DND-41 (cell line): ENCODE measurements at regions not wholly inside any gene's neighbourhood (a gene's known extent, or its start where the extent isn't known, plus 50 kb on each side); places are given as distances from the start of the nearest gene placed in this dataset.

ENCODE experiments used
- ATAC-seq: fragments of 200-7000 bp; cut with Tn5 transposase; 3 replicates; pipeline ENCODE4 v1.9.1; 2021; ENCODE audit warnings: low read depth; ENCODE audit not compliant: insufficient read depth
- DNase-seq: peaks from one replicate; pipeline ENCODE4 v3.0.0-alpha.2; 2020
- H2AFZ ChIP-seq: 2 replicates; pipeline ENCODE4 v1.6.0; 2012; ENCODE audit warnings: low read depth, low read length
- H3K27ac ChIP-seq: 2 replicates; pipeline ENCODE4 v1.5.1; 2012; ENCODE audit warnings: low read length, inconsistent platforms
- H3K27me3 ChIP-seq: fragments of 200-600 bp; sonication (generic); 2 replicates; pipeline ENCODE4 v1.6.0; 2012; ENCODE audit warnings: low read length, mild to moderate bottlenecking, inconsistent platforms; ENCODE audit not compliant: insufficient read depth, poor library complexity
- H3K36me3 ChIP-seq: 2 replicates; pipeline ENCODE4 v1.5.1; 2012; ENCODE audit warnings: low read length, inconsistent platforms; ENCODE audit not compliant: insufficient read depth
- H3K4me1 ChIP-seq: 2 replicates; pipeline ENCODE4 v1.5.1; 2012; ENCODE audit warnings: mild to moderate bottlenecking, low read length; ENCODE audit not compliant: insufficient read depth
- H3K4me2 ChIP-seq: 2 replicates; pipeline ENCODE4 v1.6.0; 2012; ENCODE audit warnings: mild to moderate bottlenecking, moderate library complexity, low read length, inconsistent platforms; ENCODE audit not compliant: insufficient read depth
- H3K4me3 ChIP-seq, 2 experiments: fragments of 200-600 bp in 1 of 2; shearing (Covaris generic) in 1 of 2; 2 replicates each; pipeline ENCODE4 v1.5.1; 2012 to 2016; ENCODE audit warnings: inconsistent platforms in 2 of 2, low read length in 2 of 2, mild to moderate bottlenecking in 2 of 2, low read depth in 1 of 2, moderate library complexity in 1 of 2
- H3K79me2 ChIP-seq: 2 replicates; pipeline ENCODE4 v1.6.0; 2012; ENCODE audit warnings: low read length, inconsistent platforms; ENCODE audit not compliant: insufficient read depth
- H3K9ac ChIP-seq: 2 replicates; pipeline ENCODE4 v1.6.0; 2012; ENCODE audit warnings: low read depth, mild to moderate bottlenecking, inconsistent platforms, low read length, moderate library complexity
- H3K9me3 ChIP-seq: 2 replicates; pipeline ENCODE4 v1.5.1; 2012; ENCODE audit warnings: low read length, moderate library complexity, mild to moderate bottlenecking, inconsistent platforms; ENCODE audit not compliant: insufficient read depth, severe bottlenecking
- H4K20me1 ChIP-seq: 2 replicates; pipeline ENCODE4 v1.6.0; 2012; ENCODE audit warnings: low read length; ENCODE audit not compliant: insufficient read depth
- EZH2 ChIP-seq: IDR thresholded peaks from 3 replicates; pipeline ENCODE4 v1.6.1; 2012; ENCODE audit warnings: borderline replicate concordance, low read depth, mild to moderate bottlenecking, moderate library complexity, low read length, inconsistent platforms; ENCODE audit not compliant: severe bottlenecking
- TF ChIP-seq, protein P1 (sequence below): IDR thresholded peaks from 2 replicates; pipeline ENCODE4 v1.5.1; 2012; ENCODE audit warnings: borderline replicate concordance, low read length, moderate library complexity, mild to moderate bottlenecking; ENCODE audit not compliant: poor library complexity, severe bottlenecking; ENCODE audit errors: extremely low read depth

GRCh38 chr13:21956666-21957065, 285.8 kb downstream of the FGF9 start:
- no peak overlapping the region for H3K9ac ChIP-seq
- no peak overlapping the region for H3K27ac ChIP-seq
- no peaks in the 10 kb centered on the region for H4K20me1 ChIP-seq
- DNase-seq (no peak), ATAC-seq (no peak)
- H3K9me3 ChIP-seq = no peaks in the 10 kb centered on the region
- H3K4me1 ChIP-seq = no peaks in the 10 kb centered on the region
- no peak for TF ChIP-seq EZH2
- TF ChIP-seq, protein P1, sequence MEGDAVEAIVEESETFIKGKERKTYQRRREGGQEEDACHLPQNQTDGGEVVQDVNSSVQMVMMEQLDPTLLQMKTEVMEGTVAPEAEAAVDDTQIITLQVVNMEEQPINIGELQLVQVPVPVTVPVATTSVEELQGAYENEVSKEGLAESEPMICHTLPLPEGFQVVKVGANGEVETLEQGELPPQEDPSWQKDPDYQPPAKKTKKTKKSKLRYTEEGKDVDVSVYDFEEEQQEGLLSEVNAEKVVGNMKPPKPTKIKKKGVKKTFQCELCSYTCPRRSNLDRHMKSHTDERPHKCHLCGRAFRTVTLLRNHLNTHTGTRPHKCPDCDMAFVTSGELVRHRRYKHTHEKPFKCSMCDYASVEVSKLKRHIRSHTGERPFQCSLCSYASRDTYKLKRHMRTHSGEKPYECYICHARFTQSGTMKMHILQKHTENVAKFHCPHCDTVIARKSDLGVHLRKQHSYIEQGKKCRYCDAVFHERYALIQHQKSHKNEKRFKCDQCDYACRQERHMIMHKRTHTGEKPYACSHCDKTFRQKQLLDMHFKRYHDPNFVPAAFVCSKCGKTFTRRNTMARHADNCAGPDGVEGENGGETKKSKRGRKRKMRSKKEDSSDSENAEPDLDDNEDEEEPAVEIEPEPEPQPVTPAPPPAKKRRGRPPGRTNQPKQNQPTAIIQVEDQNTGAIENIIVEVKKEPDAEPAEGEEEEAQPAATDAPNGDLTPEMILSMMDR = no peak
- no peak overlapping the region for H3K4me2 ChIP-seq
- no peak overlapping the region for H2AFZ ChIP-seq
- no peak overlapping the region for H3K4me3 ChIP-seq
- H3K79me2 ChIP-seq = no peaks in the 10 kb centered on the region
- H3K27me3 ChIP-seq = no peaks in the 10 kb centered on the region
- no peaks in the 10 kb centered on the region for H3K36me3 ChIP-seq

GRCh38 chr13:21957833-21958232, 287.0 kb downstream of the FGF9 start:
- Histone ChIP-seq H3K36me3 (no peaks in the 10 kb centered on the region), H3K9ac (no peak overlapping the region), H3K4me3 (no peak overlapping the region), H3K27me3 (no peaks in the 10 kb centered on the region), H4K20me1 (no peaks in the 10 kb centered on the region), H2AFZ (no peak overlapping the region), H3K4me2 (no peak overlapping the region), H3K27ac (no peak overlapping the region), H3K4me1 (no peaks in the 10 kb centered on the region), H3K79me2 (no peaks in the 10 kb centered on the region), H3K9me3 (no peaks in the 10 kb centered on the region)
- TF ChIP-seq EZH2 = no peak
- TF ChIP-seq, protein P1 = no peak
- ATAC-seq (no peak), DNase-seq (no peak)

DNA sequence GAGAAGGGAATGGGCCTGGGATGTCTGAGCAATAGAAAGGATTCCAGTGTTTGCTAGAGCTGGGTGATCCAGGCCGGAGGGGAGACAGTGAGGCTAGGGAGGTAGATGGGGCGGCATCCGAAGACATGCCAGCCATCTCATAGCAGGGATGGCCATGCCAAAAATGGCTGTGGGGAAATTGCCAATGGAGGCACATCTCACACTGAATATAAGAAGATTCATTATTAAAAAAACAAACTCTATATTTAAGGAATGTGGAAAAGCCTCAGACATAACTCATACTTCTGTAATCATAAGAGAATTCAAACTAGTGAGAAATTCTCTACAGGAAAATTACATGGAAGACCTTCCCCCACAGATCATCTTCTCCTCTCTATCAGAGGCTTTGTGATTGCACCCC, 289.2 kb downstream of the FGF9 start:
- H3K79me2 ChIP-seq = no peaks in the 10 kb centered on the region
- no peaks in the 10 kb centered on the region for H3K27me3 ChIP-seq
- no peak overlapping the region for H3K27ac ChIP-seq
- H3K4me1 ChIP-seq = no peaks in the 10 kb centered on the region
- no peak overlapping the region for H3K4me3 ChIP-seq
- H3K4me2 ChIP-seq = no peak overlapping the region
- DNase-seq = no peak
- H2AFZ ChIP-seq = no peak overlapping the region
- H3K9ac ChIP-seq = no peak overlapping the region
- TF ChIP-seq, protein P1 = no peak
- no peak for TF ChIP-seq EZH2
- H4K20me1 ChIP-seq = no peaks in the 10 kb centered on the region
- H3K36me3 ChIP-seq = no peaks in the 10 kb centered on the region
- ATAC-seq = no peak
- H3K9me3 ChIP-seq = no peaks in the 10 kb centered on the region

DNA sequence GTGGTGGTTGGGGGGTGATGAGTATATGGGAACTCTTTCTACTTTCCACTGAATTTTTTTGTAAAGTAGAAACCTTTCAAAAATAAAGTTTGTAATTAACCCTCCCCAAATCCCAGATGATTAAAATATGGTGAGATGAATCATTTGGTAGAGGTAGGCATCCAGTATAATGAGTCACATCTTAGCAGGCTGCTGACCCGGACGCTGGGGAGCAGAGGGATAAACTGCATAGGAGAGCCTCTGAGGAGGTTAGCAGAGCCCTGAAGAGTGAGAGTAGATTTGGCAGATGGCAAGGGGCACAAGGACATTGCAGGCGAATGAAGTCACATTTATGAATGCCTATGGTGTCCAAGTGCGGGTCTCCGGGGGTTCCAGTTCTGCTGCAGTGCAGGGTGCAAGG, 293.8 kb downstream of the FGF9 start:
- Histone ChIP-seq H2AFZ (no peak overlapping the region), H3K9me3 (no peaks in the 10 kb centered on the region), H3K4me3 (no peak overlapping the region), H4K20me1 (no peaks in the 10 kb centered on the region), H3K36me3 (no peaks in the 10 kb centered on the region), H3K9ac (no peak overlapping the region), H3K4me1 (no peaks in the 10 kb centered on the region), H3K27me3 (no peaks in the 10 kb centered on the region), H3K79me2 (no peaks in the 10 kb centered on the region), H3K27ac (no peak overlapping the region), H3K4me2 (no peak overlapping the region)
- DNase-seq (no peak), ATAC-seq (no peak)
- TF ChIP-seq, protein P1 = no peak
- no peak for TF ChIP-seq EZH2
